D721Med (cell line): ENCODE measurements at regions not wholly inside any gene's neighbourhood (a gene's known extent, or its start where the extent isn't known, plus 50 kb on each side); places are given as distances from the start of the nearest gene placed in this dataset.

Experiments
- DNase-seq: peaks from one replicate; pipeline ENCODE4 v3.0.0; 2011; ENCODE audit warnings: low spot score; ENCODE audit not compliant: insufficient read length
- FAIRE-seq: peaks from 2 replicates; lab custom pipeline; 2011; peaks lifted over from hg19 to GRCh38; lab: Jason Lieb, UNC
- CTCF ChIP-seq: IDR thresholded peaks from 2 replicates; pipeline ENCODE4 v1.5.1; 2012; ENCODE audit warnings: mild to moderate bottlenecking, control low read depth; ENCODE audit not compliant: insufficient read depth; ENCODE audit errors: missing control alignments

- DNase-seq = no peak
- TF ChIP-seq CTCF = peak; percentile 49
- peak; percentile 78 for FAIRE-seq
Measured at GRCh38 chr5:89729623-89730301, 679.8 kb downstream of the CETN3 start.

DNA sequence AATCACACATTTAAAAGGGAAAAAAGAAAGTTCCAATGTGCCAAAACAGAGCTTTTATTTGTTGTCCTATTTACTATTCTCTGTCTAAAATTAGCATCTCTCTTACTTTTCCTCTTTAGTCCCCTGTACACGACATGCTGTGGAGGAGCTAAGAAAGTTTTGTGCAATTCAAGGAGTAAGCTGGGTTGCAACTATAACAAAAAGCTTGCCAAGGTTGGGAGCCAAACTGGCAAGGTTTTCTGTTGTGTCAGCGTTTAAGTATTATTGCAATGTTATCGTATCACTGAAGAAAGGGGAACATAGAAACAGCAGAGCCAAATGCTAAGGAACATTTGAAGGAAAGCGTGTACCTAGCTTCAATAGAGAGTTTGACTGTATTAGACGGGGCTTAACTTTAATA lies 680.8 kb downstream of the CETN3 start:
- FAIRE-seq = no peak
- no peak for DNase-seq
- no peak for TF ChIP-seq CTCF

DNA sequence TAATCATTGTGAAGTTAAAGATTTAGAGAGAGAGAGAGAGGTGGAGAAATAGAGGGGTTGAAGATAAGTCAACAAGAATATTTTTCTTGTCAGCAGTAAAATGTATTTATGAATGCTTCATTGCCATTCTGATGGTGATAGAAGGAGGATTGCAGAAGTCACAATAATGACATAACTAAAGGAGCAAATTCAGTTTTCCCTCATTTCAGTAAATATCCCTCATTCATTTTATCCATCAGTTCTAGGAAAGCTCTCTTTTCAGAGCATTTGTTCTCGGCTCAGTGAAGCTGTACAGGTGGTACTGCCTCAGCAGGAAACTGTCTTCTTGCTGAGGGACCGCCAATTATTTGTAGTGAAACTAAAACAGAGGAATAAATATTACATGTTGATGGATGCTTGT lies 681.4 kb downstream of the CETN3 start:
- DNase-seq (no peak), FAIRE-seq (no peak)
- TF ChIP-seq CTCF = no peak

- TF ChIP-seq CTCF = no peak
- FAIRE-seq (no peak), DNase-seq (no peak)
Measured at GRCh38 chr5:89724379-89725095, 685.0 kb downstream of the CETN3 start.

- FAIRE-seq = no peak
- no peak for TF ChIP-seq CTCF
Measured at GRCh38 chr5:89723907-89724306, 685.6 kb downstream of the CETN3 start.

GRCh38 chr5:89722538-89722937 lies 687.0 kb downstream of the CETN3 start:
- DNase-seq = no peak
- TF ChIP-seq CTCF = no peak
- no peak for FAIRE-seq

More at GRCh38 chr5:89723907-89724306, 685.6 kb downstream of the CETN3 start:
- no peak for DNase-seq

DNA sequence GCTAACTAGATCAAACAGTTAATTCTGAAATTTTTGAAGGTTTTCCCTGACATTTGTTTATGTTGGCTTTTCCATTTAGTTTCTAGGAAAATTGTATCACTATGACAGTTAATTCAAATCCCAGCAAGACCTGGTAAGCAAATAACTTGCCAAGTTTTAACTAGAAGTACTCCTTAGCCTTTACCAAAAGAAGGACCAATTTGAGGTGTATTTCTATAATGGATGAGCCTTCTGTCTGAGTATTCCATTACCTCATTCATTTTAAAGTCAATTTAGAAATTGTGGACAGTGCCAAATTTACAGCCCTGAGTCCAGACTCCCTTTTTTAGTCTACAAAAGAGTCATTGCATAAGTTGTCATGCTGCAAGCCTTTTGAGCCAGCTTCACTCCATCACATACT lies 687.6 kb downstream of the CETN3 start:
- no peak for DNase-seq
- no peak for TF ChIP-seq CTCF
- FAIRE-seq = no peak
